HCT116 (cell line): ENCODE measurements at regions not wholly inside any gene's neighbourhood (a gene's known extent, or its start where the extent isn't known, plus 50 kb on each side); places are given as distances from the start of the nearest gene placed in this dataset.

Experiments
- CEBPB ChIP-seq: IDR thresholded peaks from 2 replicates; pipeline ENCODE4 v1.6.1; 2012; ENCODE audit warnings: low read depth
- CTCF ChIP-seq, 3 experiments: fragments of 200-600 bp in 1 of 3; sonication (generic) in 1 of 3; IDR thresholded peaks in 2 of 3; conservative IDR thresholded peaks in 1 of 3; 2 replicates each; pipeline ENCODE4 v1.5.1; 2012 to 2017; ENCODE audit warnings: low read depth in 2 of 3, low read length in 2 of 3, antibody characterized with exemption in 1 of 3, borderline replicate concordance in 1 of 3, control low read depth in 1 of 3, mild to moderate bottlenecking in 1 of 3, mixed read lengths in 1 of 3, mixed run types in 1 of 3, moderate library complexity in 1 of 3; ENCODE audit not compliant: insufficient read depth in 1 of 3
- EGR1 ChIP-seq: IDR thresholded peaks from 2 replicates; pipeline ENCODE4 v1.6.1; 2012; ENCODE audit warnings: low read depth
- EZH2 ChIP-seq: fragments of 200-600 bp; sonication (generic); IDR thresholded peaks from 2 replicates; pipeline ENCODE4 v1.6.1; 2017; ENCODE audit warnings: antibody characterized with exemption, mixed run types
- POLR2AphosphoS5 ChIP-seq: IDR thresholded peaks from 2 replicates; pipeline ENCODE4 v1.6.1; 2011; ENCODE audit warnings: mild to moderate bottlenecking, low read depth, low read length, moderate library complexity

- TF ChIP-seq CTCF (IDR thresholded peaks at IDR 0.05 in 2 of 3, conservative IDR thresholded peaks at IDR 0.05 in 1 of 3; ENCODE audit: borderline replicate concordance in 1 of 3, insufficient read depth in 1 of 3, low read depth in 2 of 3, low read length in 2 of 3) (no peak), CEBPB (no peak), POLR2AphosphoS5 (no peak), EGR1 (no peak), EZH2 (no peak)
Observed at GRCh38 chr6:169921217-169921616, 169.8 kb downstream of the ERMARD start.
